ENCODE measurements at regions not wholly inside any gene's neighbourhood (a gene's known extent, or its start where the extent isn't known, plus 50 kb on each side); places are given as distances from the start of the nearest gene placed in this dataset.

DNA sequence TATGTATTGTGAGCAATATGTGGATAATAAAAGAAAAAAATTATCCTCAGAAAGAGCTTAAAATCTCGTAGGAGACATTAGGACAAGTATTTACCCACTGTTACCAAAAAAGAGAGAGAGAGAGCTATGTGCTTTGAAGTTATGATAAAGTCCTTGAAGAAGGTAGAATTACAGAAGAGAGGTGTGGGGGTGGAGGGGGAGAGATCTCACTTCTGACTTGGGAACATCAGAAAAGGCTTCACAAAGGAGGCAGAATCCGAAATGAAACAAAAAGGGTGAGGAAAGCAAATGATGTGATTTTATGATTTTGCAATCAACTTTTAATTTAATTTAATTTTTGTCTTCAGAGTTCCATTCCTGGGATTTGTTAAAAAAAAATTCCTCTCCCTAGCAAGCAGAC is 311.8 kb upstream of the ATP2B1 start (continued):
- TF ChIP-seq, protein P1, sequence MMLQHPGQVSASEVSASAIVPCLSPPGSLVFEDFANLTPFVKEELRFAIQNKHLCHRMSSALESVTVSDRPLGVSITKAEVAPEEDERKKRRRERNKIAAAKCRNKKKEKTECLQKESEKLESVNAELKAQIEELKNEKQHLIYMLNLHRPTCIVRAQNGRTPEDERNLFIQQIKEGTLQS (IDR thresholded peaks at IDR 0.05): no peak
- TF ChIP-seq FOXA2 (IDR thresholded peaks at IDR 0.05): no peak
- TF ChIP-seq MAX (IDR thresholded peaks at IDR 0.05): no peak

DNA sequence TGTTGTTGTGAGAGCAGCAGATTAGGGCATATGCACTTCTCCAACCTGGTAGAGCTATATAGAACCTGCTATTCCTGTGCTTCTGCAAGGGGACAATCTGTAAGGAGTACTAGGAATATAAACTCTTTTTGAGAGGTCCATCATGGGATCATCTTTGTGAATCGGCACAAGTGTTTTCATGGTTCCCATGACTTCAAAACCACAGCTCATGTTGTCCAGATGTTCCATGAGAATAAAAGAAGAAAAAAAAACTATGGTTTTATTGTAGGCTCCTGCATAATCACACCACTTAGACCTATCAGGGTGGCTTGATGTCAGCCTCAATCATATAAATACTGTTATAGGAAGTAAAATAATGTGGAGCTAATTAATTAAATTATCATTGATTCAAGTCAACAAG is 311.4 kb upstream of the ATP2B1 start:
- Histone ChIP-seq H3K36me3 (ENCODE audit: control insufficient read depth in 4 of 4, insufficient read depth in 3 of 4, low read depth in 1 of 4, low read length in 3 of 4) (no peaks in the 10 kb centered on the region), H3K27me3 (ENCODE audit: control insufficient read depth in 4 of 4, insufficient read depth in 4 of 4, low read length in 3 of 4) (no peaks in the 10 kb centered on the region), H3K9ac (ENCODE audit: low read depth in 1 of 2, low read length in 2 of 2) (no peak overlapping the region), H3K4me3 (ENCODE audit: low read depth in 1 of 3, low read length in 3 of 3) (no peak overlapping the region), H3K9me3 (ENCODE audit: control insufficient read depth in 4 of 4, low read length in 3 of 4) (no peaks in the 10 kb centered on the region), H3K27ac (ENCODE audit: low read depth in 1 of 2, low read length in 2 of 2) (no peak overlapping the region), H3K4me1 (ENCODE audit: control insufficient read depth in 4 of 4, insufficient read depth in 4 of 4, low read length in 3 of 4) (no peaks in the 10 kb centered on the region)
- no peak for DNase-seq (ENCODE audit: low spot score)
- 89% methylated on average over 1 of the region's 1 CpG for WGBS
- TF ChIP-seq SP1 (IDR thresholded peaks at IDR 0.05) (no peak), FOXA2 (IDR thresholded peaks at IDR 0.05) (no peak), YY1 (IDR thresholded peaks at IDR 0.05) (no peak), EGR1 (IDR thresholded peaks at IDR 0.05; ENCODE audit: low read depth in 2 of 2) (no peak), FOXA1 (IDR thresholded peaks at IDR 0.05) (no peak), GABPA (IDR thresholded peaks at IDR 0.05 in 1 of 2, conservative IDR thresholded peaks at IDR 0.05 in 1 of 2) (no peak)
- TF ChIP-seq, protein P2, sequence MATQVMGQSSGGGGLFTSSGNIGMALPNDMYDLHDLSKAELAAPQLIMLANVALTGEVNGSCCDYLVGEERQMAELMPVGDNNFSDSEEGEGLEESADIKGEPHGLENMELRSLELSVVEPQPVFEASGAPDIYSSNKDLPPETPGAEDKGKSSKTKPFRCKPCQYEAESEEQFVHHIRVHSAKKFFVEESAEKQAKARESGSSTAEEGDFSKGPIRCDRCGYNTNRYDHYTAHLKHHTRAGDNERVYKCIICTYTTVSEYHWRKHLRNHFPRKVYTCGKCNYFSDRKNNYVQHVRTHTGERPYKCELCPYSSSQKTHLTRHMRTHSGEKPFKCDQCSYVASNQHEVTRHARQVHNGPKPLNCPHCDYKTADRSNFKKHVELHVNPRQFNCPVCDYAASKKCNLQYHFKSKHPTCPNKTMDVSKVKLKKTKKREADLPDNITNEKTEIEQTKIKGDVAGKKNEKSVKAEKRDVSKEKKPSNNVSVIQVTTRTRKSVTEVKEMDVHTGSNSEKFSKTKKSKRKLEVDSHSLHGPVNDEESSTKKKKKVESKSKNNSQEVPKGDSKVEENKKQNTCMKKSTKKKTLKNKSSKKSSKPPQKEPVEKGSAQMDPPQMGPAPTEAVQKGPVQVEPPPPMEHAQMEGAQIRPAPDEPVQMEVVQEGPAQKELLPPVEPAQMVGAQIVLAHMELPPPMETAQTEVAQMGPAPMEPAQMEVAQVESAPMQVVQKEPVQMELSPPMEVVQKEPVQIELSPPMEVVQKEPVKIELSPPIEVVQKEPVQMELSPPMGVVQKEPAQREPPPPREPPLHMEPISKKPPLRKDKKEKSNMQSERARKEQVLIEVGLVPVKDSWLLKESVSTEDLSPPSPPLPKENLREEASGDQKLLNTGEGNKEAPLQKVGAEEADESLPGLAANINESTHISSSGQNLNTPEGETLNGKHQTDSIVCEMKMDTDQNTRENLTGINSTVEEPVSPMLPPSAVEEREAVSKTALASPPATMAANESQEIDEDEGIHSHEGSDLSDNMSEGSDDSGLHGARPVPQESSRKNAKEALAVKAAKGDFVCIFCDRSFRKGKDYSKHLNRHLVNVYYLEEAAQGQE (IDR thresholded peaks at IDR 0.05): no peak
- TF ChIP-seq, protein P3, sequence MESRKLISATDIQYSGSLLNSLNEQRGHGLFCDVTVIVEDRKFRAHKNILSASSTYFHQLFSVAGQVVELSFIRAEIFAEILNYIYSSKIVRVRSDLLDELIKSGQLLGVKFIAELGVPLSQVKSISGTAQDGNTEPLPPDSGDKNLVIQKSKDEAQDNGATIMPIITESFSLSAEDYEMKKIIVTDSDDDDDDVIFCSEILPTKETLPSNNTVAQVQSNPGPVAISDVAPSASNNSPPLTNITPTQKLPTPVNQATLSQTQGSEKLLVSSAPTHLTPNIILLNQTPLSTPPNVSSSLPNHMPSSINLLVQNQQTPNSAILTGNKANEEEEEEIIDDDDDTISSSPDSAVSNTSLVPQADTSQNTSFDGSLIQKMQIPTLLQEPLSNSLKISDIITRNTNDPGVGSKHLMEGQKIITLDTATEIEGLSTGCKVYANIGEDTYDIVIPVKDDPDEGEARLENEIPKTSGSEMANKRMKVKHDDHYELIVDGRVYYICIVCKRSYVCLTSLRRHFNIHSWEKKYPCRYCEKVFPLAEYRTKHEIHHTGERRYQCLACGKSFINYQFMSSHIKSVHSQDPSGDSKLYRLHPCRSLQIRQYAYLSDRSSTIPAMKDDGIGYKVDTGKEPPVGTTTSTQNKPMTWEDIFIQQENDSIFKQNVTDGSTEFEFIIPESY (IDR thresholded peaks at IDR 0.05): no peak

- WGBS: 77% methylated on average over 2 of the region's 2 CpGs
- no peaks in the 10 kb centered on the region for H3K9me3 ChIP-seq (ENCODE audit: control insufficient read depth in 4 of 4, low read length in 3 of 4)
- H3K9ac ChIP-seq (ENCODE audit: low read depth in 1 of 2, low read length in 2 of 2): no peak overlapping the region
- no peak overlapping the region for H3K4me3 ChIP-seq (ENCODE audit: low read depth in 1 of 3, low read length in 3 of 3)
- H3K27me3 ChIP-seq (ENCODE audit: control insufficient read depth in 4 of 4, insufficient read depth in 4 of 4, low read length in 3 of 4): no peaks in the 10 kb centered on the region
- no peak overlapping the region for H3K27ac ChIP-seq (ENCODE audit: low read depth in 1 of 2, low read length in 2 of 2)
- no peaks in the 10 kb centered on the region for H3K36me3 ChIP-seq (ENCODE audit: control insufficient read depth in 4 of 4, insufficient read depth in 3 of 4, low read depth in 1 of 4, low read length in 3 of 4)
- DNase-seq (ENCODE audit: low spot score): no peak
- no peaks in the 10 kb centered on the region for H3K4me1 ChIP-seq (ENCODE audit: control insufficient read depth in 4 of 4, insufficient read depth in 4 of 4, low read length in 3 of 4)
- TF ChIP-seq FOXA2 (IDR thresholded peaks at IDR 0.05) (no peak), YY1 (IDR thresholded peaks at IDR 0.05) (no peak), EGR1 (IDR thresholded peaks at IDR 0.05; ENCODE audit: low read depth in 2 of 2) (no peak), HNF4A (conservative IDR thresholded peaks at IDR 0.05) (no peak), NR2F2 (IDR thresholded peaks at IDR 0.05) (no peak), RAD21 (IDR thresholded peaks at IDR 0.05) (no peak), HNF4G (IDR thresholded peaks at IDR 0.05) (no peak), GABPA (IDR thresholded peaks at IDR 0.05 in 1 of 2, conservative IDR thresholded peaks at IDR 0.05 in 1 of 2) (no peak), MAX (IDR thresholded peaks at IDR 0.05) (no peak), JUND (IDR thresholded peaks at IDR 0.05) (no peak), RXRA (IDR thresholded peaks at IDR 0.05) (no peak), CTCF (IDR thresholded peaks at IDR 0.05; ENCODE audit: low read depth, low read length, missing input control) (no peak)
- TF ChIP-seq, protein P2 (IDR thresholded peaks at IDR 0.05): no peak
- TF ChIP-seq, protein P1 (IDR thresholded peaks at IDR 0.05): no peak
Observed at GRCh38 chr12:90017316-90017715, 308.7 kb upstream of the ATP2B1 start.
